NCI-H1930 (cell line): ENCODE measurements at regions not wholly inside any gene's neighbourhood (a gene's known extent, or its start where the extent isn't known, plus 50 kb on each side); places are given as distances from the start of the nearest gene placed in this dataset.

ENCODE experiments used
- DNase-seq, 2 experiments: peaks; one replicate each; lab custom pipeline; 2025; lab: John Stamatoyannopoulos, UW

DNA sequence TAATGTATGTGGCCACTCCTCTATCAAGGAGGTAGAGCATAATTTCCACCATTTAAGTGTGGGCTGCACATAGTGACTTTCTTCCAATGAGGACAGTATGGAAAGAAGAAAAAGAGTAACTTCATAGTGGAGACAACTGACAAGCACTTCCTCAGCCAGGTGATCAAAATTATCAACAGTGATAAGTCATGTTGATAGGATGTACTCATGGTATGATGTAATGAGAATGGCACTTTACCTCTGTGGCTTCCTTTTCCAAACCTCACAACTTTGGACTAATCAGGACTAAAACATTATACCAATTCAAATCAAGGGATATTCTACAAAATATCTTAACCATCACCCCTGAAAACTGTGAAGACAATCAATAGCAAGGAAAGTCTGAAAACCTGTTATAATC lies 302.3 kb upstream of the CITED2 start:
- DNase-seq: no peak

DNA sequence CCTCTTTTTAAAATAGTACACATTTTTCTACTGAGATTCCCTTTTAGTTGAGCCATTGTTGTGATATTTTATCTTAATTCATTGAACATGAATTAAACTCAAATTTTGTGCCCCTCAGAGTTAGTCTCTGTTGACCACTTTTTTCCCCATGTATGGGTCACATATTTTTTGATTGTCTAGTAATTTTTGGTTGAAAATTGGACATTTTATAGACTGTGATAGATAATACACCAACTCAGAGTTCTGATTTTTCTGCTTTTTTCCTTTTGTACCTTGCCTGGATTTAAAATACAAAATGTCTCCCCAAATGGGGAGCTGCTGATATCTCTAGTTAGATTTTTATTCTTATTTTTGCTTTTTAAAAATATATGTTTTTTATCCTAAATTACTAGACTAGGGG lies 291.8 kb upstream of the CITED2 start:
- no peak for DNase-seq

DNA sequence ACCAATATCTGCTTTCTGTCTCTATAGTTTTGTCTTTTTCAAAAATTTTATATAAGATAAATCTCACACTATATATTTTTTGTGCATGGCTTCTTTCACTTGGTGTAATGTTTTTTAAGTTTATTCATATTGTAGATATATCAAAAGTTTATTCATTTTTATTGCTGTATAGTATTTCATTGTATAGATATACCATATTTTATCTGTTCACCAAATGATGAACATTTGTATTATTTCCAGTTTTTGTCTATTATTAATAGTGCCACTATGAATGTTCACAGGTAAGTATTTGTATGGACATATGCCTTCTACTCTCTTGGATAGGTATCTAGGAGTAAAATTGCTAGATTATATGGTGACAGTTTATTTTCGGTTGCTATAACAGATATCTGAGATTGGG lies 289.5 kb upstream of the CITED2 start:
- DNase-seq: no peak

DNA sequence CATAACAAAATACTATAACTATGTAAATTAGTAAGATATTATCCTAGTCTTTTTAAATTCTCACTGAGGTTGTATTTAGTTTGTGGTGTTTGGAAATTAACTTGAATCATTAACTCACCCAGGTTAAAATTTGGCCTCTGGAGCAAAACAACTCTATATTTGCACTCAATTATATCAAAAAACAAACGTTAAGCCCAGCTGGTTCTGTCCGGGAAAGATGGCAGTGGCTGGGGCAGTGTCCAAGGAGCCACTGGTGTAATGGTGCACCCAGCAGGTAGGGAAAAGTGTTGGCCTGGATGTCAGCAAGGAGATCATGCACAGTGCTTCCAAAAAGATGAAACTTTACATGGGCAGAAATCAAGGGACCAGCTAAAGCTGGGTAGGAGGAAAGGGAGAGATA lies 285.3 kb upstream of the CITED2 start:
- no peak for DNase-seq

DNA sequence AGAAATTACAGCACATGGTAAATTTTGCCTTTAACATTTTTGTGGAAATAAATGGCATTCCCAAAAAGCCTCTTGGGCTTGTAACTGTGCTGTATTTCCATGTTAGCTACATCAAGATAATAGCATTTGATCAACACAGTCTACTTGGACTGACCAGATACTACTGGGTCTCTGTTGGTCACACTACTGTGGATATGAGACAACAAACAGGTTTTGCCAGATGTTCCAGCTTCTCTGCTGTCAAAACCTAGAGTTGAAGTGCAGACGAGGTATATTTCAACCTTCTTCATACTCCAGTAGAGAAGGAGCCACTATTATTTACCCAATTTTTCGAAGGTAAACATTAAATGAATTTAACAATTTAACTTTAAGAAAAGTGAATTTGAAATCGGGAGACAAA lies 284.7 kb upstream of the CITED2 start:
- no peak for DNase-seq

DNA sequence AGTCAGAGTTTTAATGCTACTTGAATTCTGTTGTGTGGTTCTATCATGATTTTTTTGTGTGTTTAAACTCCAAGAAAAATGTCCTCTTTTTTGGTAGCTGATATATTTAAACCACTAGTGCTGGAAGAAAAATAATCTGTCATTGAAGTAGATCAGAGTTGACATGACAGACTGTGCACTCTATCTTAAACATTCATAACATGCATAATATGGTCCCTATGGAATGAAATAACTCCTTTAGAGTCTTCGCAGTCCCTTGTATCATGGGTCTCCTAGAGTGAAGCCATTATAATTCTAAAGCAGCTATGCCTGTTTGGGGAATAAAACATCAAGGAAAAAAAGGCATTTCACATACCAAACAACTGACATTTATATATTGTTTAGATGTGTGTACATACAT lies 282.7 kb upstream of the CITED2 start:
- DNase-seq: no peak

DNA sequence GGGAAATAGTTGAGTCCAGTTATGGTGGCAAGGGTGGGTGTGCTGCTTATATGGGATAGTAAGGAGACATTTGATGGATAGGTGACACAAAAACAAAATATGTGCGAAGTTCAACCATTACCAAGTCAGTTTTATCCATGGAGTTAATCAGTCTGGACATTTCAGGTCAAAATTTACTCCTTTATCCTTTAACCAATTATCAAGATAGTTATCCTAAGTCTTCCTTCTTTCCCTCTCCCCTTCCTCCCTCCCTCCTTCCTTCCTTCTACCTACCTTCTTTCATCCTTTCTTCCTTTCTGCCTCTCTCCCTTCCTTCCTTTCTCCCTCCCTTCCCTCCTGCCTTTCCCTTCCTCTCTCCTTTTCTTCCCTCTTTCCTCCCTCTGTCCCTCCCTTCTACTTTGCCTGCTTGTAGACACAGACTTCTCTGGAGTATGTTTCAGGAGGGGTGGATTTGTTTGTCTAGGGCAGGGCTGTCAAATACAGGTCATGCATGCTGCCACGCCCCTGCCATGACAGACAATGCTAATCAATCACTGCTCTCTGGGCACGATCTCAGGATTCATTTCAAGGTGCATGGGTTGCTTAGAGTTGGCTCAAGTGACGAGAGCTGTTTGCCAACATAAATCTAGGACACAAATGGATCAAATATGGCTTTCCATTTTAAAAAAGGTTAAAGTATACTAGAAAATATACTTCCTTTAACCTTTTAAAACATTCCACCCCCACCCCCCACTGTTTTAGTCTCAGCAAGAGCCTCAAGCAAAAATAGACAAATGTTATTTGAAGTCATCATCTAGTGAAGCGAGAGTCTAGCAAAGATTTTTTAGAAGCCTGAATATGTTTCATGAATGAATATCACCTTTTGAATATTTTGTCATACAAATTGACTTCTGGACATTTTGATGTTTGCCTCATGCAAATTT lies 281.6 kb upstream of the CITED2 start:
- DNase-seq: no peak

DNA sequence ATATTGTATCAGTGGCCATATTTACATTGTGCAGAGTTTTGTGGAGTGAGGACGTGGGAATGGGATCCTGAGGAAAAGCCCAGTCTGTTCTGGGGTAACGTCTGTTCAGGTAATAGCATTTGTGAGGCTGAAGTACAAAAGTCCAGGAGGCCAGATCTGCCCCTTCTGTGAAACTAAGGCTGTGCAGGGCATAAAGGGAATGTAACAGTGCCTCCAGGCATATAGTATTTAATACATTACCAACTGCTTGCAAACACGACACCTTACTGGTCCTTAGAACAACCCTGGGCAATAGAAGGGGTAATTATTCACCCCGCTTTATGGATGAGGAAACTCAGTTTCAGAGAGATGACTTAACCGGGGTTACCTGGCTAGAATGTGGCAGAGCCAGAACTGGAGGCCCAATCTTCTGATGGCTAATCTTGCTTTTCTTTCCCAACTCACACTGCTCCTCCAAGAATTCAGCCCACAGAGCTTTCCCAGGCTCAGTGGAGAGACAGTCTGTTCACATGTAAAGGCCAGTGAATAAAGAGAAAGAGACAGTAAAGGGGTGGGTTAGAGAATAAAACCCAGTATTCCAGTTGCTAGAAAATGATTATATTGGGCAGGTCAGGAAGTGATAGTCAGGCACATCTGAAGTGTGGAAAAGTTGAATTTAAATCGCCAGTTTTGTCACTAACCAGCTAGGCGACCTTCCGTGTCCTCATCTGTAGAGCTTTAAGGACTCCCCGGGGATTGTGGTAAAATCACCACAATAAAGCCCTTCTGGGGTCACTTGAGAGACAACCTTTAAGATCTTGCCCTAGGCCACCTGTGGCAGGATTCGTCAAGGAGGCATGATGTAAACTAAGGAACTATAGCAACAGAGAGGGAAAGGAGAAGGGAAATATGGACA lies 280.7 kb upstream of the CITED2 start:
- DNase-seq: no peak

DNA sequence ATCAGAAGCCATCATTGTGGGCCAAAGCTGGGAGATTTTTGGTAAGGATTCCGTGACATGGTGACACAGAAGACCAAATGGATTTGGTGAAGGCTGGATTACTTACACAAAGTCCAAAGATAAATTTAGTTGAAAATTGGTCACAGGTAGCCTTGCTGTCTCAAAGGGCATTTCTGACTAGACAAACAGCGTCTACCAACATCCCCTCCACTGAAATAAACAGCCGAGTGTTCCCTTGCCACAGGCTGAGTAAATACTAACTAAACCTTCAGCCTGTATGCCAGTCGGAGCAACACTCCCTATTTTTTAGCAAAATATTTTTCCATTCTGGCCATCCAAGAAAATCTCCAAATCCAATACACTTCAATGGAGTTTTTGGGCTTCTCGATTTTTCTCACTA lies 279.9 kb upstream of the CITED2 start:
- no peak for DNase-seq

DNA sequence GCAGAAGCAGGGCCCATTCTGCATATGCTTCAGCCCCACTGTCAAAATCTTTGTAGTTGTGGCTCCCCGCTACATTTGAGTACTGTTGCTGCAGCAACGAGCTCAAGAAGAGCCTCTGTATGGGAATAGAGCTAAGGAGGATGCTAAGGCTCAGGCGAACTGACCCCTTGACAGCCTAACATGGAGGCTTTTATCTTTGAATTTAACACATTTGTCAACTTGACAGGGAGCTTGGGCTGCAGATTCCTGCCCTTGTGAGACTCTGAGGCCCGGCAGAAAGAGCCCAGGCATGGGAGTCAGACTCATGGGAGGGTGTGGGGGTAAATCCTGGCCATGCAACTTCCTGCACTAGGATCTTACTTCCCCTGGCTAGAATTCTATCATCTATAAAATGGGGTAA lies 278.7 kb upstream of the CITED2 start:
- no peak for DNase-seq

DNA sequence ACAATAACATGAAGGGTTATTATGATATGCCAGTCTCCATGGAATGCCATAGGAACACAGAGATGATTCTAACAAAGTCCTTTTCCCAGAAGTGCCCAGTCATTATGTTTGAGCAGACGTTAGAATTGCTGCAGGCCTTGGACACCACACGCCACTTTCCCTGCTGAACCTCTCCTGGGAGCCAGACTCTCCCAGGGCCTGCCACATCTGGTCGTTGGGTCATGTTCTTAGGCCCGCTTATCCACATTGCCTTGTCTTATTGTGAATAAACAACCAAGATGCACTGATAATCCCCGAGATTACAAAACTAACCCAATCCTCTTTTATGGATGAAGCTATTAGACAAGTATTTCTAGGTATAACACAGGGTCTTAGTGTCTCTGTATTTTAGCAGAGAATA lies 276.5 kb upstream of the CITED2 start:
- DNase-seq: no peak

DNA sequence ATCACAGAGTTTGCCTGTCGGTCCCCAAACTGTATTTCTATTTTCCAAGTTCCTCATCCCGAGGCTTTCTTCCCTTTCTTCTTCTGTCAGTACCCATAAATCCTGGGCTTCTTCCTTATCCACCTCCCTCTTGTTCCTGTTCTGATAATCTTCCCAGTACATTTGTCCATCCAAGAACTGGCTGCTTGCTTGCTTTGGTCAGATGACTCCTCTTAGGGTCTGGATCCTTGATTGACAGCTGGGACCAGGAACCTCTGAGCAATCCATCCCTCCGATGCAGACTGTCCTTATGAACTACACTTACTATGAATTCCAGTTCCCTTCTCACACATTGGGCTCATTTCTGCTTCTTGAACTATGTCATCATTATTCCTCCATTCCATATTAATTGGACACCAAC lies 275.3 kb upstream of the CITED2 start:
- DNase-seq: no peak

DNA sequence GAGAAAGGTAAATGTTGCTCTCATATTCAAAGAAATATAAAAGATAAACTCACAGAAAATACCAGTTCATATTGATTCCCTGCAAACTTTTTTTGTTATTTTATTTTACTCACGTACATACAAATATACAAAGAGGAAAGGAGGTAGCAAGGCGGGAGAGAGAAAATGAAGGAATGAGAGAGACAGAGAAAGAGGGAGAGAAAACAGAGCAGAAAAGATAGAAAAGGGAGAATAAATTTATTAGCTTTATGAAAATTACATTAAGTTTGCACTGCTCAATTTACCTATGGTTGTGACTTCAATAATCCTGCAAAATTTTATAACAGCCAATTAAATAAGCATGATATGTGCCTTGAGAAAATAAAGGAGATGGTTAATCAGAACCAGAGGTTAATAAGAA lies 274.7 kb upstream of the CITED2 start:
- DNase-seq: no peak

DNA sequence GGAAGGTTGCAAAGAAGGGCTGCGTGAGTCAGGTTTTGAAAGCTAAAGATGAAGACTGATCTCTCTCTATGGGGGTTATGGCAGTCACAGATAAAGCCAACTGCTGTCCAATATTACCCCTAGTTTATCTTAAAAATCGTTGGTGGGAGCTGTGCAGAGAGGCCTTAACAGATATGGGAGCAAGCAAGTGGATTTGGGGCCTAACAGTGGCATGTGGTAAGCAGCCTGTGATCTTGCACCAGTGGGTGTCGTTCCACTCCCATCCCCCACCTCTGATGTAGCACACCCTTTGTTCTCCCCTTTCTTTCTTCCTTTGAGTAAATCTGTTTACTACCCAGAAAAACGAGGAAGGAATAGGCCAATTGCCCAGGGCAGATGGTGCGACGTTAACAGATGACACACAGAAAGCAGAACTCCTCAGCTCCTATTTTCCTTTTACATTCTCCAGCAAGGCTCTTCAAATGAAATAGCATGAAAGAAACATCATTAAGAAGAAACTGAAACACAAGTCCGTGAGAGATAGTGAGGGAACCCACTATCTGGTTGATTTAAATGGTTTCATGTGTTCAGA lies 274.1 kb upstream of the CITED2 start:
- DNase-seq: no peak

DNA sequence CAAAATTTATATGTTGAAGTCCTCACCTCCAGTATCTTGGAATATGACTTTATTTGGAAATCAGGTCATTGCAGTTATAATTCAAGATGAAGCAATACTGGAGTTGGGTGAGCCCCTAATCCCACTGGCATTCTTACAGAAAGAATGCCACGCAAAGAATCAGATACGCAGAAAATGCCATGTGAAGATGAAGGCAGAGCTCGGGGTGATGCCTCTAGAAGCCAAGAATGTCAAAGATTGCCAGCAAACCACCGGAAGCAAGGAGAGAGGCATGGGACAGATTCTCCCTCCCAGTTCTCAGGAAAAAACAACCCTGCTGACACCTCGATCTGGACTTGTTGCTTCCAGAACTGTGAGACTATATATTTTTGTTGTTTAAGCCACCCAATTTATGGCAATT lies 273.4 kb upstream of the CITED2 start:
- no peak for DNase-seq

DNA sequence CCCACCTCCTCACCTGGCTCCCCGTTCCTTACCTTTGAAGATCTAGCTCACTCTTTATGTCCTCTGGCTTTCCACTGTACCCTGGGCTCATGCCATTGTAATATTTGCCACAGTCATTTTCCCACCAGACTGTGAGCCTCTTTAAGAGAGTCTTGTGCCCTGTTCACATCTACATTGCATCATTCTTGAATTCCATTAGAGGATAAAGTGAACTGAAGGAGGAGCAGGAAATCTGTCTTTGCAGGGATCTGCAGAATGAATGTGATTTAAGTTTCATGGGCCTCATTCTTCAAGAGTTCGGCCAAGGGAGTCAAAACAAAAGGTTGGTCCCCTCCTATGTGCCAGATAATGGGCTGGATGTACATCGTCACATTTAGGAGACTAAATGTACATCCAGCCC lies 272.6 kb upstream of the CITED2 start:
- no peak for DNase-seq

DNA sequence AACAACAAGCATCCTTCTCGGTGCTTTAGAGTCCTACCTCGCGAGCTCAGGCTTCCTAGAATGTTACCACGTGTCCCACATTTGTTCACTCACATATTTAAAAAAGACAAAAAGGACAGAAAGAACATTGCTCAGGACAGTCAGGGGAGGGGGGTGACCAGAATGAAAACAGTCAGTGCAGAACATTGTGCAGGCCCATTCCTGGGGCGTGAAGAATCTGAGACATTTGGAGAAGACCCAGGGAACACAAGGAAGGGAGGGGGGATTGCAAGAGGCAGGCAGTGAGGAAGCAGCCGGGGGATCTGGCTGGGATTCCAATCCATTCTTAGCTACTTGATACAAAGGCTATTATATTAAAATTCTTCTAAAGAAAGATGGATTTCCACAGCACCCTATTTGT lies 270.4 kb upstream of the CITED2 start:
- DNase-seq: no peak

DNA sequence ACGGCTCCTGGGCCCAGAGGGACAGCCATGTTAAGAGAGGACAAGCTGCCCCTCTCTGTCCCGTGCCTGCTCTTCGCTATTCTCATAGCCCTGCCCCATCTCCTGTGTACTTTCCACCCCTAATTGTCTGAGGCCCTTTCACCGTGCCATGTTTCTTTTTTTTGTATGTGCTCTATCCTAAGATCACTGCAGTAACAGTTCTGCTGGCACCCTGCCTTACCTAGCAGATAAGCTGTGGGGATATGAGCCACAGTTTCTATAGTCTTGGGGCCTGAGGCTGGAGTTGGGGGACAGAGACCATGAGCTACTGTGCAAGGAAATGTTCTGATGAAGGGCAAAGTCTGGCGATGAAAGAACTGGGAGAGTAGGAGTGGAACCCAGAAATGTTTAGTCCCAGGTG lies 269.5 kb upstream of the CITED2 start:
- DNase-seq: no peak

DNA sequence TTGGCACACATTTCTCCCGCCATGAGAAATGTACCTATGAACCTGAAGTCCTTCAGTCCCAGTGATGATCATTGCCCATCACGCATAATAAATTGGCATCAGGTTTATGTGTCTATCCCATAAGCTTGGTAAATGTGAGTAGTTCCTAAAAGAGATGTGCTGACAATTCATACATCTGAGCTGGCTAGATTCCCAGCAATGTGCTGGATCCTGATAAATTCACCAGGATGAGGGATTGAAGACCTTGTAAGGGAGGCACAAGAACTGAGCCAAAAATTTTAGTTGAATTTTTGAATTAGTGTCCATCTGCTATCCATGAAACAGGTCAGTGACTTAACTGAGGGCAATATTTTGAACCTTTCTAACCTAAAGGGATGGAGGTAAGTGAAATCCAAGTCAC lies 267.9 kb upstream of the CITED2 start:
- DNase-seq: no peak

DNA sequence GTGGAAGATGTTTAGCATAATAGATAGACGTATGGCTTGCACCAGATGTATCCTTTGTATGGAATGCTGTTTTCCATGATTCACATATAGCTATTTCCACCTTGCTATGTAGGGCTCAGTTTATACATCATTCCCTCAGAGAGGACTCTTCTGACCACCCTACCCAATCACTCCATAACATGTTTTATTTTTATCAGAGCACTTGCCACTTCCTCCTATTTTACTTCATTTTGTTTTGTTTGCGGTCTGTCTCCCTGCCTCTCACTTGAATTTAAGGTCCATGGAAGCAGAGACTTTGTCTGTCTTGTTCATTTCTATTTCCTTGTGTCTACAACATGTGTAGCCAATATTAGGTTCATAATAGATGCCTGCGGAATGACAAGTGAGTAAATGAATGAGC lies 266.9 kb upstream of the CITED2 start:
- DNase-seq: no peak

DNA sequence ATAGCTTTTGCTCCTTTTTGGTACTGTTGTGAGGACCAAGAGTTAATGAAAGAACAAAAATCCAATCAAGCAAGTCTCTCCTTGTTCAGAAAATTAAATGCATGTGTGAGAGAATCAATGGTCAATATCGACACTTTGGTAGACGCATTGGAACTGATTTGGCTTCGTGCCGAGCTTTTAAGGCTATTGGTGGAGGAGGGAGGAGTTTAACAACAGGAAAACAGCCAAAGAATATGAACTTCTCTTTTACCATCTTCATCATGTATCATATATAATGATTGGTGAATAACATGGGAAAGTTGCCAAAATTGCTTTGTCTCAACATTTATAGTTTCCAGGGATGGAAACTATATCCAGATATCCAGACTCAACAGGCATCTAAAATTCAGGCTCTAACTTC lies 266.5 kb upstream of the CITED2 start:
- no peak for DNase-seq

DNA sequence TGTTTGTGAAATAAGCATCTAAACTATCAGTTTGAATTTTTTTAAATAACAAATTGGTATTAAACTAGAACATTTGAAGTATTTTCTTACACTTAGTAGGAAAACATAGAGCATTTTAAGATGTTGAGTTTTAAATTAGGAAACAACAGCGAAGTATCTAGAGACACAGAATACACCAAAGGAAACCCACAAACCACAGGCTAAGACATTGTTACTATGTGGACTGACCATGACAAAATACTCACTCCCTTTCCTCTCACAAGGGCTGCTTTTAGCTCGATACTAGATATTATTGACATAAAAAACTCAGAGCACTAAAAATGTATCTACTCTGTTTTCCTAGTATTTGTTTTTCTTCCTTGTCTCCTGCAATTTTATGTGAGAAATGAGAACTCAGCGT lies 266.0 kb upstream of the CITED2 start:
- DNase-seq: no peak

DNA sequence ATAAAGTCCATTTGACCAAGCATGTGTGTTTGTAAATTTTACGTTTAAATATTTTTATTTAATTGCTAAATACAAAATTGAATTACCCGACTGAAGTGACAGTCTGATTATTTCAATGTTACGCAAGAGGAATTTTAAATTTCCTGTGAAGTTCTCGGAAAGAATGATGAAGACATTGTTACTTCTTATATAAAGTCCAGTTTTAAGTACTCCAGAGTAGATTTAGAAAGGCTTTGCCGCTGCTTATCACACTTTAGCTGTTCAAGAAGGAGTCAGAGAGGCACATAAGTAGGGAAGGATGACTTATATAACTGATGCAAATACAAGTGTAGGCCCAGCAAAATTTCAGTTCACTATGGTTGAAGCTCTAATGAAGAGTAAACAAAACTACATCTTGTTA lies 265.1 kb upstream of the CITED2 start:
- DNase-seq: no peak
